H1 (cell line): ENCODE measurements at regions not wholly inside any gene's neighbourhood (a gene's known extent, or its start where the extent isn't known, plus 50 kb on each side); places are given as distances from the start of the nearest gene placed in this dataset.
A peak's percentile ranks its signal among the peaks of the same experiment; 100 is the strongest.

Experiments
- ASH2L ChIP-seq: fragments of 200-600, 300-600 bp; sonication (generic); IDR thresholded peaks from one replicate; pipeline ENCODE4 v1.7.1; 2017; ENCODE audit warnings: low read length
- CHD2 ChIP-seq: IDR thresholded peaks from 2 replicates; pipeline ENCODE4 v1.6.1; 2012; ENCODE audit warnings: low read length, improper control_type of control experiment
- POLR2AphosphoS5 ChIP-seq: IDR thresholded peaks from 2 replicates; pipeline ENCODE4 v1.6.1; 2011; ENCODE audit warnings: low read depth, low read length
- RNF2 ChIP-seq: fragments of 200-900, 300-1000 bp; sonication (generic); IDR thresholded peaks from 2 replicates; pipeline ENCODE4 v1.7.1; 2016; ENCODE audit warnings: borderline replicate concordance, low read depth, mild to moderate bottlenecking, antibody characterized with exemption, low read length; ENCODE audit not compliant: poor library complexity, severe bottlenecking; ENCODE audit errors: missing control alignments
- SP1 ChIP-seq: IDR thresholded peaks from 2 replicates; pipeline ENCODE4 v1.6.1; 2011; ENCODE audit warnings: low read depth, low read length
- TEAD4 ChIP-seq: IDR thresholded peaks from 2 replicates; pipeline ENCODE4 v1.6.1; 2012; ENCODE audit warnings: low read depth, low read length, inconsistent platforms, mixed read lengths
- YY1 ChIP-seq: IDR thresholded peaks from 2 replicates; pipeline ENCODE4 v1.6.1; 2011; ENCODE audit warnings: low read depth, mild to moderate bottlenecking, low read length
- TF ChIP-seq, protein P1 (sequence below), 3 experiments: IDR thresholded peaks; 1 replicate in 2 of 3; 2 replicates in 1 of 3; pipeline versions ENCODE4 v1.5.1 to v1.6.1; 2011; ENCODE audit warnings: low read length in 3 of 3, mild to moderate bottlenecking in 3 of 3, inconsistent platforms in 2 of 3, low read depth in 1 of 3, moderate library complexity in 1 of 3; ENCODE audit not compliant: insufficient read depth in 1 of 3; ENCODE audit errors: control extremely low read depth in 1 of 3

DNA sequence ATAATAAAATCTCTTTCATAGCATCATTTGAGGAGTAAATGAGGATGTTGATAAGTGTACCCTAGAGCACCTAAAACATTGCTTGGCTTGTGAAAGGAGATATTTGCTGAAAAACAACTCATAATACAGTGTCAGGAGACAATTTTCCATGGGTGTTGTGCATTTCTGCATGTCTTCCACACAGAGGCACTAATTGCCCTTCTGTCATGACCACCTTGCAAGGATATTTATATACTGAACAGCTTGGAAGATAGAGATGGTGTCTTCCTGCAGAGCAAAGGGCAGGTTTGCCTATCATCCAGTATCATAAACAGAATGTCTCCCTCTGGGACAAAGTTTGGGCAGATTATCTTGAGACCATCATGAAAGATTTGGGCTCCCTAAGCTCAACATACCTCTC, 495.2 kb upstream of the LRRN3 start:
- TF ChIP-seq YY1 (no peak), RNF2 (no peak), SP1 (no peak), POLR2AphosphoS5 (no peak), TEAD4 (peak; percentile 31; the same call in 1 of the 2 replicates), CHD2 (no peak), ASH2L (no peak)
- TF ChIP-seq, protein P1, sequence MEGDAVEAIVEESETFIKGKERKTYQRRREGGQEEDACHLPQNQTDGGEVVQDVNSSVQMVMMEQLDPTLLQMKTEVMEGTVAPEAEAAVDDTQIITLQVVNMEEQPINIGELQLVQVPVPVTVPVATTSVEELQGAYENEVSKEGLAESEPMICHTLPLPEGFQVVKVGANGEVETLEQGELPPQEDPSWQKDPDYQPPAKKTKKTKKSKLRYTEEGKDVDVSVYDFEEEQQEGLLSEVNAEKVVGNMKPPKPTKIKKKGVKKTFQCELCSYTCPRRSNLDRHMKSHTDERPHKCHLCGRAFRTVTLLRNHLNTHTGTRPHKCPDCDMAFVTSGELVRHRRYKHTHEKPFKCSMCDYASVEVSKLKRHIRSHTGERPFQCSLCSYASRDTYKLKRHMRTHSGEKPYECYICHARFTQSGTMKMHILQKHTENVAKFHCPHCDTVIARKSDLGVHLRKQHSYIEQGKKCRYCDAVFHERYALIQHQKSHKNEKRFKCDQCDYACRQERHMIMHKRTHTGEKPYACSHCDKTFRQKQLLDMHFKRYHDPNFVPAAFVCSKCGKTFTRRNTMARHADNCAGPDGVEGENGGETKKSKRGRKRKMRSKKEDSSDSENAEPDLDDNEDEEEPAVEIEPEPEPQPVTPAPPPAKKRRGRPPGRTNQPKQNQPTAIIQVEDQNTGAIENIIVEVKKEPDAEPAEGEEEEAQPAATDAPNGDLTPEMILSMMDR (IDR thresholded peaks at IDR 0.05; ENCODE audit: control extremely low read depth in 1 of 3, insufficient read depth in 1 of 3, low read depth in 1 of 3, low read length in 3 of 3) = peak in 2 of 3 experiments; percentile 29 to 35; a peak in 2 of 4 replicates
